ENCODE measurements at regions not wholly inside any gene's neighbourhood (a gene's known extent, or its start where the extent isn't known, plus 50 kb on each side); places are given as distances from the start of the nearest gene placed in this dataset.

DNA sequence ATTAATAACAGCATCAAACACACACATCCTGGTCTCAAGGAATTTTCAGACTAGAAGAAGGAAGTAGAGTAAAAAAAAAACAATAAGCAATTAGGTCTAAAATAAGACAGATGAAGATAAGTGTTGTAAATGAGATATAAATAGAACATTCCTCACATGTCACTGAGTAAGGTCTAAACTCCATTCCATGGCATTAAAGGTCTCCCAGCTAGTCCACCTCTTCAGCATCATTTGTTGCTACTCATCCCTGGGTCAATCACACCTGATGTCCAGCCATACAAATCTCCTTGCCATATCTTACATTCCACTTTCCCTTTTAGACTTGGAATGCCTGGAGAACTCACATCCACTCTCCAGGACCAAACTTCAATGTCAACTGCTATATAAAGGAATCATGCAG lies 214.1 kb upstream of the KLF4 start:
- no peak for DNase-seq (ENCODE audit: low read depth in 2 of 2)

- DNase-seq (ENCODE audit: low read depth in 2 of 2) = peak in 1 of 2 donors; percentile 1
Observed at GRCh38 chr9:107700847-107701246, 211.3 kb upstream of the KLF4 start.

DNA sequence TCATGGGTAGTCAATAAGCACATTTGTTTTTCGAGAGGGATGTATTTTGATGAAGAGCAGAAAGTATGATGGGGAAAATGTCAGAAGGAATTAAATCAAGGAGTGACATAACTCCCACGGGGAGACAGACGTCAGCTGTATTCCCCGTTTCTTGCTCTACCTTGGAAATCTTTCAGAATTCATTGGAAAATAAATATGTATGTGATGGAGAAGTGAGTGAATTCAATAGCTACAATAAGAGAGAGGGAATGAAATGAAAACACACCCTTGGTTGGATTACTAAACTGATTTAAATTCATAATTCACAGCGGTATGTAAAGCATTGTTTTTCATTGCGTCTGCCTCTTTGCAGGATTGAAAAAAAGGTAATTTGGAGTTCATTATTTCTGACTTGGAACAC lies 209.7 kb upstream of the KLF4 start:
- no peak for DNase-seq (ENCODE audit: low read depth in 2 of 2)

DNA sequence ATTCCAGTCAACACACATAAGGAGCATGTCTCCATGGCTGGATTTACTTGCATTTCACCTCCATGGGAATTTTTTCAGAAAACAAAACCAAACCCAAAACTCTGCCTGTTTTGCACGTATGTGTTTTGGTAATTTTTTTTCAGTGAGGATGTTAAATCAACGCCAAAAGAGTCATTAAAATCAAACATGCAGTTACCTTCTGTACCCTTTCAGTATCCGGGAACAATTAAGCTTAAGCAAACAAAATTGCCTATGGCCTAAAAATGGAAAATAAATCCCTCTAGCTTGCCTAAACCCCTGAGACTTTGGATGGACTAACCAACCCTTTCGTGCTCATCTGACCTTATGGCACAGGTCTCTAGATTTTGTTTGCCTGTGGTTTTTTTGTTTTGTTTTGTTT lies 209.2 kb upstream of the KLF4 start:
- no peak for DNase-seq (ENCODE audit: low read depth in 2 of 2)

- DNase-seq (ENCODE audit: low read depth in 2 of 2) = no peak
Observed at GRCh38 chr9:107696302-107696701, 206.7 kb upstream of the KLF4 start.

DNA sequence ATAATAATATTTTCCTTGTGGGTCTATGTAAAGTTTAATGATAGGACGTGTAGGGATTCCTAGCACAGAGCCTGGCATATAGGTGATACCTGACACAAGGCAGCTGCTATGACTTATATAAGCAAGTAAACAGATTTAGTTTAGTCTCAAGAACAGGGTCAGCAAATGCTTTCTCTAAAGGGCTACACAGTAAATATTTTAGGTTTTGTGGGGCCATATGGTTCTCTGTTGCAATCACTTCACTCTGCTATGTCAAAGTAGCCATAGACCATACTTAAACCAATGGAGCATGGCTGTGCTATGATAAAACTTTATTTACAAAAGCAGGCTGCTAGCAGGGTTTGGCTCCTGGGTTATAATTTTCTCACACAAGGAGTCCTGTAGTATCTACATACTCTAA lies 204.8 kb upstream of the KLF4 start:
- no peak for DNase-seq (ENCODE audit: low read depth in 2 of 2)

DNA sequence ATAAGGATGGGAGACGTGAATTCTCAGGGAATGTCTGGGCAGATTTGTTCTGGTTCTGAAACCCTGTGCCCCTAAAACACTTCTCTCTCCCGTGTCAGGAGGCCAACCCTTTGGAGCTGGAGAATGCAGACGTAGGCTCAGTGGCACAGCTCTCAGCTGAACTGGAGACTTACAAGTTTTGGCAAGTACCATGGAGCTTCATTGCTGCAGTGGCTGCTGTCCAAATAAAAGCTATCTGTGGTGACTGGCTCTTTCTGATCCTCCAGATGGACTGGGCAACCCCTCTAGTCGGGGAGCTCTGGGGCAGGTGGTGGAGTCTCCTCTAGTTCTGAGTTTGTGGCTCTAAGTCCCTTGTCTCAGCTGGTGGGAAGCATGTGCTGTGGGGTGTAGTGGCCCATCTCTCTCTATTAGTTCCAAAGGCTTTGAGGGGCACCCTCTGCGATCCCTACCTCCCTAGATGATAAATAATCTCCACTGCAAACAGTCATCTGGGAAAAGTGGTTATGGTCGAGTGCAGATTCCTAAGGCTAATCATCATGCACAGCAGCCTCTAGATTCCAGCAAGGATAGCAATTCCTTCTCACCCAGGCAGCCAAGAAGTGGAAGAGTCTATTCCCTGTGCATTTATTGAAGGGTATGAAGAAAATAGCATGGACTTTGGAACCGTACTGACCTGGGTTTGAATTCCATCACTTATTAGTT lies 204.2 kb upstream of the KLF4 start:
- DNase-seq (ENCODE audit: low read depth in 2 of 2) = no peak

DNA sequence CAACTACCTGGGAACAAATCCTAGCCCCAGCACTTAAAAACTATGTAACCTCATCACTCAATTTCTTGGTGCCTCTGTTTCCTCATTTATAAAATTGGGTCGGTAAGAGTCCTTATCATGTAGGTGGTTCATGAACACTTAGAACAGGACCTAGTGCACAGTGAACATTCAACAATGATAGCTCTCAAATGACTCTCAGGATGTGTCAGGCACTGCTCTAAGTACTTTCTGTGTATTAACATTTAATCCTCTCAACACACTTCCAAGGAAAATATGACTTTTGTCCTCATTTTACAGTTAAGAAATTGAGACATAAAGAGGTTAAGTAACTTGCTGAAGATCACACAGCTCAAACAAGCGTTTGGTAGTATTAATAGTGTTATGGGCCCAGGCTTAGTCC lies 202.1 kb upstream of the KLF4 start:
- DNase-seq (ENCODE audit: low read depth in 2 of 2) = no peak

- DNase-seq (ENCODE audit: low read depth in 2 of 2) = no peak
Observed at GRCh38 chr9:107690021-107690420, 200.5 kb upstream of the KLF4 start.

DNA sequence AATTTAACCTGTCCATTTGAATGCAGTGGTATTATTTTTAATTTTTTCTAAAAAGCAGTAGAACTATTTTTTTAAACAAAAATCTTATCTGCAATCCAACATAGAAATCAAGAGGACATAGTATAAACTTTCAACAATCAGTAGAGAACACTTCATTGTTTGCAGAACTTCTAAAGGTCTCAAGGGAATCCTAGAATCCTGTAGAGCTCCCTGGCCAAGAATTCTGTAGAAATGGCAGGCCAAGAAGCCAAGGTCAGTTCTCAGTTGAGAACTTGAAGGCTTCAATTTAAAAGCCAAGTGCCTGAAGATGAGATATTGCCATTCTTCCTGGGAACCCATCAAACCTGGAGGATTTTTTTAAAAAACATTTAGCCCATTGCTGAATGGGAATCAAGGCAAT lies 199.2 kb upstream of the KLF4 start:
- no peak for DNase-seq (ENCODE audit: low read depth in 2 of 2)

- DNase-seq (ENCODE audit: low read depth in 2 of 2) = no peak
Observed at GRCh38 chr9:107685901-107686300, 196.3 kb upstream of the KLF4 start.

DNA sequence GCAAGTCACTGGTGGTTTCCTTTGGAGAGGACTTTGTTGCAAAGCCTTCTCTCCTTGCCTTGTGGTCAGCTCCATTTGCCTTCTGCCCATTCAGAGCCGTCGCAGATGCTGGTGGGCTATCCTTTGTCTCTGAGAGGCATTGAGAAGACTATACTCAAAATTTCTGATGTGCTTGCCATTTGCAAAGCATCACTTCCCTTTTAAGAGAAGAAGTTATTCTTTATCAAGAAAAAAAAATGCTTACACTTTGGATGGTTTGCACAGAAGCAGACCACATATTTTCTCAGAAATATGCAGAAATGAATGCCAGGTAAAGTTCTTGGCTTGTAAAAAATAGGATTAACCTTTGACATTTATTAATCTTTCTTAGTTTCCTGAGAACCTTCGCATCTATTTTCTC lies 195.8 kb upstream of the KLF4 start:
- DNase-seq (ENCODE audit: low read depth in 2 of 2) = no peak

DNA sequence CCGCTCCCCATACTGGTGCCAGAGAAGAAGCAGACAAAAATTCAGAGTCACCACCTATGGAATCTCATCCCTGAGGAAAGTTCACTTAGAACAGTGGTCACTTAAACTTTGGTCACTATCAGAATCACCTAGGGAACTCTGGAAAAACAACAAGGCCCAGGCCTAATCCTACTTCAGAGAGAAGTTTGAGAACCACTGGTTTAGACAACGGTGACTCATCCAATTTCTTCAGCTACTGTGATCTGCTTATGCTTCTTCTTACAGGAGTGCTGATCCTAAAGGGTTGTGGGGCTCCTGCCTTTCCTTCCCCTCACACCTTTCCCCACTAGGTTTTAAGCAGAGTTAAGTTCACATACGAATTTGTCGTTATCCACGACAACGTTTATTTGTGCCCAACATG lies 194.7 kb upstream of the KLF4 start:
- no peak for DNase-seq (ENCODE audit: low read depth in 2 of 2)

- DNase-seq (ENCODE audit: low read depth in 2 of 2) = no peak
Observed at GRCh38 chr9:107683566-107683965, 194.0 kb upstream of the KLF4 start.

- no peak for DNase-seq (ENCODE audit: low read depth in 2 of 2)
Observed at GRCh38 chr9:107681988-107682387, 192.4 kb upstream of the KLF4 start.

DNA sequence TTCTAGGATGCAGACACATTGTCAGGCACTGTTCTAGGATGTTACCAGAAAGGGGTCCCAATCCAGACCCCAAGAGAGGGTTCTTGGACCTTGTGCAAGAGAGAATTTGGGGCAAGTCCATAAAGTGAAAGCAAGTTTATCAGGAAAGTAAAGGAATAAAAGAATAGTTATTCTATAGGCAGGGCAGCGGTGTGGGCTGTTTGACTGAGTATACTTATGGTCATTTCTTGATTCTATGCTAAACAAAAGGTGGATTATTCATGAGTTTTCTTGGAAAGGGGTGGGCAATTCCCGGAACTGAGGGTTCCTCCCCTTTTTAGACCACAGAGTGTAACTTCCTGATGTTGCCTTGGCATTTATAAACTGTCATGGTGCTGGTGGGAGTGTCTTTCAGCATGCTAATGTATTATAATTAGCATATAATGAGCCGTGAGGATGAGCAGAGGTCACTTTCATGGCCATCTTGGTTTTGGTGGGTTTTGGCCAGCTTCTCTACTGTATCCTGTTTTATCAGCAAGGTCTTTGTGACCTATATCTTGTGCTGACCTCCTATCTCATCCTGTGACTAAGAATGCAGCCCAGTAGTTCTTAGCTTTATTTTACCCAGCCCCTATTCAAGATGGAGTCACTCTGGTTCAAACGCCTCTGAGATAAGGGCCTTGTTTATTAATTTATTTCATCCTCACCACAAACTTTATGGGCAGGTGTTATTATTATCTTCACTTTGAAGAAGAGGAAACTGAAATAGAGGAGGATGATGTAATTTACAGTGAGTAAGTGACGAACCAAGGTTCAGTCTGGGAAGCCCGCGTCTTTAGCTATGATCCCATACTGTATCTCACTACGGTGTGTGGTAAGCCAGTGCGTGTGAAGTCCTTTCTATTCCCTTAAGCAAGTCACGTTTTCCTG lies 186.0 kb upstream of the KLF4 start:
- DNase-seq (ENCODE audit: low read depth in 2 of 2) = no peak

- no peak for DNase-seq (ENCODE audit: low read depth in 2 of 2)
Observed at GRCh38 chr9:107674721-107675277, 185.2 kb upstream of the KLF4 start.

- DNase-seq (ENCODE audit: low read depth in 2 of 2) = no peak
Observed at GRCh38 chr9:107673861-107674720, 184.5 kb upstream of the KLF4 start.

GRCh38 chr9:107671588-107671987 lies 182.0 kb upstream of the KLF4 start:
- no peak for DNase-seq (ENCODE audit: low read depth in 2 of 2)

DNA sequence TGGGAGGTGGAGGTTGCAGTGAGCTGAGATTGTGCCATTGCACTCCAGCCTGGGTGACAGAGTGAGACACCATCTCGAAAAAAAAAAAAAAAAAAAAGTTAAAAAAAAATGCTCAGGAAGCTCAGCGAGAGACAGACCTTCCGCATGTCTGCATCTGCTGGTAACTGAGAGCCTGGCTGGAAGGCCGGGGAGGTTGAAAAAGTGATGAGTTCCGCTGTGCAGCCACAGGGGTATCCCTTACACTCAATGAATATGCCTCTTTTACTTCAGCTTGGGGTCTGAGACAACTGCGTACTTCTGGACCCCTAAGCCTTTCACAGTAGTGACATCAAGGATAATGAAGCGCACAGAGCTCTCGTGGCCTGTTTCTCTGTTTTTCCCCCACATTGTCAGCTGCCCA lies 179.9 kb upstream of the KLF4 start:
- DNase-seq (ENCODE audit: low read depth in 2 of 2) = no peak

GRCh38 chr9:107667231-107668070 lies 177.9 kb upstream of the KLF4 start:
- peak; percentile 15 to 48 for DNase-seq (ENCODE audit: low read depth in 2 of 2)

Measured in dermis microvascular lymphatic vessel endothelial cell (primary cell).